ENCODE measurements at regions not wholly inside any gene's neighbourhood (a gene's known extent, or its start where the extent isn't known, plus 50 kb on each side); places are given as distances from the start of the nearest gene placed in this dataset.

- Histone ChIP-seq H3K4me3 (no peak overlapping the region), H3K4me1 (replicated peaks in 1 of 2) (no peaks in the 10 kb centered on the region), H3K27ac (no peak overlapping the region)
- 17 to 87% (median 33%) methylated on average over 1 to 4 of the region's 6 CpGs for WGBS, 10 experiments
- in situ Hi-C loops (cut with MboI; ENCODE audit: low pct_unique_long_range_greater_than_20kb in 2 of 9, low sequenced_read_pairs in 9 of 9, unreplicated experiment in 9 of 9) = no loop called here
- ATAC-seq (replicated peaks in 6 of 8) = no peak
Observed at GRCh38 chr4:52260514-52261210, 209.6 kb downstream of the SPATA18 start.

GRCh38 chr4:52263607-52264006 lies 212.5 kb downstream of the SPATA18 start:
- Histone ChIP-seq H3K4me3 (no peak overlapping the region), H3K27ac (no peak overlapping the region), H3K4me1 (replicated peaks in 1 of 2) (no peaks in the 10 kb centered on the region)
- in situ Hi-C loops (cut with MboI; ENCODE audit: low pct_unique_long_range_greater_than_20kb in 2 of 9, low sequenced_read_pairs in 9 of 9, unreplicated experiment in 9 of 9) = no loop called here
- ATAC-seq (replicated peaks in 6 of 8) = peak in 1 of 8 experiments; percentile 47

- Histone ChIP-seq H3K4me3 (no peak overlapping the region), H3K4me1 (replicated peaks in 1 of 2) (no peaks in the 10 kb centered on the region), H3K27ac (no peak overlapping the region)
- in situ Hi-C loops (cut with MboI; ENCODE audit: low pct_unique_long_range_greater_than_20kb in 2 of 9, low sequenced_read_pairs in 9 of 9, unreplicated experiment in 9 of 9) = no loop called here
- WGBS, 10 experiments = 29 to 85% (median 50%) methylated on average over 1 to 4 of the region's 6 CpGs; no CpG with 5 or more reads in 5 of the 10 experiments
- ATAC-seq (replicated peaks in 6 of 8) = peak in 1 of 8 experiments; percentile 72
Observed at GRCh38 chr4:52265781-52266525, 214.8 kb downstream of the SPATA18 start.

- in situ Hi-C loops (cut with MboI; ENCODE audit: low pct_unique_long_range_greater_than_20kb in 2 of 9, low sequenced_read_pairs in 9 of 9, unreplicated experiment in 9 of 9) = no loop called here
- no peak for ATAC-seq (replicated peaks in 6 of 8)
- H3K4me3 ChIP-seq = no peak overlapping the region
- no peak overlapping the region for H3K27ac ChIP-seq
- no peaks in the 10 kb centered on the region for H3K4me1 ChIP-seq (replicated peaks in 1 of 2)
Observed at GRCh38 chr4:52266537-52267137, 215.5 kb downstream of the SPATA18 start.

- in situ Hi-C loops (cut with MboI; ENCODE audit: low pct_unique_long_range_greater_than_20kb in 2 of 9, low sequenced_read_pairs in 9 of 9, unreplicated experiment in 9 of 9) = no loop called here
- no peak for ATAC-seq (replicated peaks in 6 of 8)
- Histone ChIP-seq H3K27ac (no peak overlapping the region), H3K4me3 (no peak overlapping the region), H3K4me1 (replicated peaks in 1 of 2) (no peaks in the 10 kb centered on the region)
Observed at GRCh38 chr4:52269761-52270160, 218.7 kb downstream of the SPATA18 start.

GRCh38 chr4:52273885-52274284 lies 222.8 kb downstream of the SPATA18 start:
- H3K27ac ChIP-seq = no peak overlapping the region
- no peaks in the 10 kb centered on the region for H3K4me1 ChIP-seq (replicated peaks in 1 of 2)
- ATAC-seq (replicated peaks in 6 of 8) = no peak
- in situ Hi-C loops (cut with MboI; ENCODE audit: low pct_unique_long_range_greater_than_20kb in 2 of 9, low sequenced_read_pairs in 9 of 9, unreplicated experiment in 9 of 9) = no loop called here
- H3K4me3 ChIP-seq = no peak overlapping the region

GRCh38 chr4:52288212-52288855 lies 237.2 kb downstream of the SPATA18 start:
- no peak overlapping the region for H3K4me3 ChIP-seq
- WGBS, 10 experiments = 0 to 83% (median 55%) methylated on average over 1 to 4 of the region's 4 CpGs; no CpG with 5 or more reads in 1 of the 10 experiments
- no peak for ATAC-seq (replicated peaks in 6 of 8)
- no peak overlapping the region for H3K27ac ChIP-seq
- in situ Hi-C loops (cut with MboI; ENCODE audit: low pct_unique_long_range_greater_than_20kb in 2 of 9, low sequenced_read_pairs in 9 of 9, unreplicated experiment in 9 of 9) = no loop called here
- H3K4me1 ChIP-seq (replicated peaks in 1 of 2) = peaks cover 0 to 3% of the 10 kb centered on the region in 2 donors

- in situ Hi-C loops (cut with MboI; ENCODE audit: low pct_unique_long_range_greater_than_20kb in 2 of 9, low sequenced_read_pairs in 9 of 9, unreplicated experiment in 9 of 9) = no loop called here
- H3K4me1 ChIP-seq (replicated peaks in 1 of 2) = peaks cover 0 to 3% of the 10 kb centered on the region in 2 donors
- 0 to 85% (median 33%) methylated on average over 1 to 4 of the region's 4 CpGs; no CpG with 5 or more reads in 3 of the 10 experiments for WGBS, 10 experiments
- H3K27ac ChIP-seq = no peak overlapping the region
- ATAC-seq (replicated peaks in 6 of 8) = no peak
- H3K4me3 ChIP-seq = no peak overlapping the region
Observed at GRCh38 chr4:52290466-52290865, 239.4 kb downstream of the SPATA18 start.

GRCh38 chr4:52292245-52292644 lies 241.1 kb downstream of the SPATA18 start:
- ATAC-seq (replicated peaks in 6 of 8) = no peak
- H3K27ac ChIP-seq = no peak overlapping the region
- peaks cover 0 to 3% of the 10 kb centered on the region in 2 donors for H3K4me1 ChIP-seq (replicated peaks in 1 of 2)
- no peak overlapping the region for H3K4me3 ChIP-seq
- in situ Hi-C loops (cut with MboI; ENCODE audit: low pct_unique_long_range_greater_than_20kb in 2 of 9, low sequenced_read_pairs in 9 of 9, unreplicated experiment in 9 of 9) = no loop called here

GRCh38 chr4:52296341-52296740 lies 245.2 kb downstream of the SPATA18 start:
- Histone ChIP-seq H3K4me1 (replicated peaks in 1 of 2) (no peaks in the 10 kb centered on the region), H3K4me3 (no peak overlapping the region), H3K27ac (no peak overlapping the region)
- ATAC-seq (replicated peaks in 6 of 8) = no peak
- in situ Hi-C loops (cut with MboI; ENCODE audit: low pct_unique_long_range_greater_than_20kb in 2 of 9, low sequenced_read_pairs in 9 of 9, unreplicated experiment in 9 of 9) = no loop called here
- WGBS, 10 experiments = 80 to 100% (median 92%) methylated on average over 1 to 2 of the region's 2 CpGs; no CpG with 5 or more reads in 7 of the 10 experiments

- no peak overlapping the region for H3K27ac ChIP-seq
- H3K4me1 ChIP-seq (replicated peaks in 1 of 2) = no peaks in the 10 kb centered on the region
- no peak for ATAC-seq (replicated peaks in 6 of 8)
- no peak overlapping the region for H3K4me3 ChIP-seq
- in situ Hi-C loops (cut with MboI; ENCODE audit: low pct_unique_long_range_greater_than_20kb in 2 of 9, low sequenced_read_pairs in 9 of 9, unreplicated experiment in 9 of 9) = no loop called here
- 0 to 100% (median 0%) methylated on average over 1 of the region's 1 CpG; no CpG with 5 or more reads in 5 of the 10 experiments for WGBS, 10 experiments
Observed at GRCh38 chr4:52298444-52298843, 247.3 kb downstream of the SPATA18 start.

GRCh38 chr4:52299120-52299519 lies 248.0 kb downstream of the SPATA18 start:
- H3K4me1 ChIP-seq (replicated peaks in 1 of 2) = no peaks in the 10 kb centered on the region
- in situ Hi-C loops (cut with MboI; ENCODE audit: low pct_unique_long_range_greater_than_20kb in 2 of 9, low sequenced_read_pairs in 9 of 9, unreplicated experiment in 9 of 9) = no loop called here
- H3K4me3 ChIP-seq = no peak overlapping the region
- 21 to 86% (median 81%) methylated on average over 2 to 7 of the region's 7 CpGs; no CpG with 5 or more reads in 4 of the 10 experiments for WGBS, 10 experiments
- no peak overlapping the region for H3K27ac ChIP-seq
- ATAC-seq (replicated peaks in 6 of 8) = peak in 1 of 8 experiments; percentile 29

GRCh38 chr4:52311464-52312125 lies 260.5 kb downstream of the SPATA18 start:
- Histone ChIP-seq H3K4me3 (no peak overlapping the region), H3K4me1 (replicated peaks in 1 of 2) (peaks cover 0 to 3% of the 10 kb centered on the region in 2 donors), H3K27ac (no peak overlapping the region)
- in situ Hi-C loops (cut with MboI; ENCODE audit: low pct_unique_long_range_greater_than_20kb in 2 of 9, low sequenced_read_pairs in 9 of 9, unreplicated experiment in 9 of 9) = no loop called here
- peak in 3 of 8 experiments; percentile 36 to 81 (median 54) for ATAC-seq (replicated peaks in 6 of 8)
- WGBS, 10 experiments = 0 to 95% (median 81%) methylated on average over 2 of the region's 2 CpGs; no CpG with 5 or more reads in 1 of the 10 experiments

All from motor neuron (in vitro differentiated cells).